Muscle of leg (tissue), 3 donors: ENCODE measurements at regions not wholly inside any gene's neighbourhood (a gene's known extent, or its start where the extent isn't known, plus 50 kb on each side); places are given as distances from the start of the nearest gene placed in this dataset.

Source experiments
- DNase-seq: peaks from one replicate; pipeline ENCODE4 v3.0.0; 2013
- H3K27ac ChIP-seq: one replicate; pipeline ENCODE4 v1.5.1; 2013; ENCODE audit warnings: mild to moderate bottlenecking, low read length, control low read depth
- H3K27me3 ChIP-seq: one replicate; pipeline ENCODE4 v1.6.1; 2013; ENCODE audit warnings: low read length; ENCODE audit not compliant: control insufficient read depth, insufficient read depth
- H3K36me3 ChIP-seq: one replicate; pipeline ENCODE4 v1.6.1; 2013; ENCODE audit warnings: low read length; ENCODE audit not compliant: control insufficient read depth, insufficient read depth
- H3K4me1 ChIP-seq: one replicate; pipeline ENCODE4 v1.6.1; 2013; ENCODE audit warnings: low read length; ENCODE audit not compliant: control insufficient read depth, insufficient read depth
- H3K4me3 ChIP-seq: one replicate; pipeline ENCODE4 v1.5.1; 2013; ENCODE audit warnings: low read length, control low read depth
- H3K9me3 ChIP-seq: replicated peaks from 2 replicates; pipeline ENCODE4 v1.6.1; 2013; ENCODE audit warnings: low read depth, low read length; ENCODE audit not compliant: control insufficient read depth
- WGBS: methylation state at CpG from one replicate; pipeline ENCODE4 v1.1.5; 2013; ENCODE audit warnings: missing lambda C conversion rate; ENCODE audit not compliant: insufficient coverage; 5-methylcytosine and 5-hydroxymethylcytosine counted together

GRCh38 chr21:38590449-38591217 is 92.4 kb upstream of the ERG start:
- Histone ChIP-seq H3K36me3 (no peaks in the 10 kb centered on the region), H3K4me1 (no peaks in the 10 kb centered on the region), H3K9me3 (no peaks in the 10 kb centered on the region), H3K4me3 (no peak overlapping the region), H3K27me3 (no peaks in the 10 kb centered on the region), H3K27ac (no peak overlapping the region)
- no peak for DNase-seq
- no CpG with 5 or more reads among the region's 2 CpGs for WGBS

GRCh38 chr21:38591218-38591537 is 92.9 kb upstream of the ERG start:
- Histone ChIP-seq H3K9me3 (no peaks in the 10 kb centered on the region), H3K4me3 (no peak overlapping the region), H3K4me1 (no peaks in the 10 kb centered on the region), H3K27ac (no peak overlapping the region), H3K36me3 (no peaks in the 10 kb centered on the region), H3K27me3 (no peaks in the 10 kb centered on the region)
- WGBS: no CpG with 5 or more reads among the region's 1 CpG
- DNase-seq: no peak

- no peak overlapping the region for H3K27ac ChIP-seq
- H3K9me3 ChIP-seq: no peaks in the 10 kb centered on the region
- H3K27me3 ChIP-seq: peaks cover 3% of the 10 kb centered on the region
- H3K4me1 ChIP-seq: no peaks in the 10 kb centered on the region
- WGBS: 81% methylated on average over 2 of the region's 4 CpGs
- DNase-seq: no peak
- H3K36me3 ChIP-seq: no peaks in the 10 kb centered on the region
- H3K4me3 ChIP-seq: no peak overlapping the region
Observed at GRCh38 chr21:38596264-38597042, 98.2 kb upstream of the ERG start.

- H3K9me3 ChIP-seq: no peaks in the 10 kb centered on the region
- WGBS: no CpG with 5 or more reads among the region's 2 CpGs
- no peak overlapping the region for H3K4me3 ChIP-seq
- no peak overlapping the region for H3K27ac ChIP-seq
- no peaks in the 10 kb centered on the region for H3K4me1 ChIP-seq
- no peaks in the 10 kb centered on the region for H3K36me3 ChIP-seq
- H3K27me3 ChIP-seq: peaks cover 3% of the 10 kb centered on the region
- DNase-seq: no peak
Observed at GRCh38 chr21:38597421-38597820, 99.1 kb upstream of the ERG start.

- no peaks in the 10 kb centered on the region for H3K36me3 ChIP-seq
- WGBS: 46% methylated on average over 2 of the region's 5 CpGs
- H3K9me3 ChIP-seq: no peaks in the 10 kb centered on the region
- H3K27ac ChIP-seq: no peak overlapping the region
- no peak for DNase-seq
- H3K4me3 ChIP-seq: no peak overlapping the region
- H3K27me3 ChIP-seq: peaks cover 3% of the 10 kb centered on the region
- no peaks in the 10 kb centered on the region for H3K4me1 ChIP-seq
Observed at GRCh38 chr21:38598413-38598812, 100.1 kb upstream of the ERG start.

GRCh38 chr21:38599381-38599975 is 101.2 kb upstream of the ERG start:
- Histone ChIP-seq H3K27me3 (peaks cover 3% of the 10 kb centered on the region), H3K4me3 (no peak overlapping the region), H3K27ac (no peak overlapping the region), H3K4me1 (no peaks in the 10 kb centered on the region), H3K9me3 (no peaks in the 10 kb centered on the region), H3K36me3 (no peaks in the 10 kb centered on the region)
- no peak for DNase-seq
- WGBS: no CpG with 5 or more reads among the region's 8 CpGs

- no peaks in the 10 kb centered on the region for H3K4me1 ChIP-seq
- no peak overlapping the region for H3K4me3 ChIP-seq
- peaks cover 3% of the 10 kb centered on the region for H3K27me3 ChIP-seq
- 100% methylated on average over 1 of the region's 7 CpGs for WGBS
- no peaks in the 10 kb centered on the region for H3K9me3 ChIP-seq
- no peaks in the 10 kb centered on the region for H3K36me3 ChIP-seq
- H3K27ac ChIP-seq: no peak overlapping the region
- no peak for DNase-seq
Observed at GRCh38 chr21:38600106-38600505, 101.8 kb upstream of the ERG start.

- no peak for DNase-seq
- 20% methylated on average over 1 of the region's 3 CpGs for WGBS
- no peaks in the 10 kb centered on the region for H3K4me1 ChIP-seq
Observed at GRCh38 chr21:38605236-38605635, 107.0 kb upstream of the ERG start.

GRCh38 chr21:38609580-38609979 is 111.3 kb upstream of the ERG start:
- Histone ChIP-seq H3K27me3 (no peaks in the 10 kb centered on the region), H3K4me1 (no peaks in the 10 kb centered on the region), H3K4me3 (no peak overlapping the region), H3K27ac (no peak overlapping the region), H3K36me3 (no peaks in the 10 kb centered on the region), H3K9me3 (no peaks in the 10 kb centered on the region)
- no peak for DNase-seq
- 60% methylated on average over 1 of the region's 4 CpGs for WGBS

More at GRCh38 chr21:38605236-38605635, 107.0 kb upstream of the ERG start:
- H3K27ac ChIP-seq: no peak overlapping the region
- peaks cover 2% of the 10 kb centered on the region for H3K27me3 ChIP-seq
- no peaks in the 10 kb centered on the region for H3K36me3 ChIP-seq
- no peaks in the 10 kb centered on the region for H3K9me3 ChIP-seq
- H3K4me3 ChIP-seq: no peak overlapping the region

GRCh38 chr21:38610623-38611251 is 112.5 kb upstream of the ERG start:
- Histone ChIP-seq H3K4me1 (no peaks in the 10 kb centered on the region), H3K27me3 (no peaks in the 10 kb centered on the region), H3K4me3 (no peak overlapping the region), H3K36me3 (no peaks in the 10 kb centered on the region), H3K9me3 (no peaks in the 10 kb centered on the region), H3K27ac (no peak overlapping the region)
- WGBS: 88% methylated on average over 5 of the region's 9 CpGs
- DNase-seq: no peak
